ENCODE measurements at regions not wholly inside any gene's neighbourhood (a gene's known extent, or its start where the extent isn't known, plus 50 kb on each side); places are given as distances from the start of the nearest gene placed in this dataset.

GRCh38 chr3:72505539-72506405 is 342.5 kb downstream of the SHQ1 start:
- TF ChIP-seq, protein P1, sequence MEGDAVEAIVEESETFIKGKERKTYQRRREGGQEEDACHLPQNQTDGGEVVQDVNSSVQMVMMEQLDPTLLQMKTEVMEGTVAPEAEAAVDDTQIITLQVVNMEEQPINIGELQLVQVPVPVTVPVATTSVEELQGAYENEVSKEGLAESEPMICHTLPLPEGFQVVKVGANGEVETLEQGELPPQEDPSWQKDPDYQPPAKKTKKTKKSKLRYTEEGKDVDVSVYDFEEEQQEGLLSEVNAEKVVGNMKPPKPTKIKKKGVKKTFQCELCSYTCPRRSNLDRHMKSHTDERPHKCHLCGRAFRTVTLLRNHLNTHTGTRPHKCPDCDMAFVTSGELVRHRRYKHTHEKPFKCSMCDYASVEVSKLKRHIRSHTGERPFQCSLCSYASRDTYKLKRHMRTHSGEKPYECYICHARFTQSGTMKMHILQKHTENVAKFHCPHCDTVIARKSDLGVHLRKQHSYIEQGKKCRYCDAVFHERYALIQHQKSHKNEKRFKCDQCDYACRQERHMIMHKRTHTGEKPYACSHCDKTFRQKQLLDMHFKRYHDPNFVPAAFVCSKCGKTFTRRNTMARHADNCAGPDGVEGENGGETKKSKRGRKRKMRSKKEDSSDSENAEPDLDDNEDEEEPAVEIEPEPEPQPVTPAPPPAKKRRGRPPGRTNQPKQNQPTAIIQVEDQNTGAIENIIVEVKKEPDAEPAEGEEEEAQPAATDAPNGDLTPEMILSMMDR (IDR thresholded peaks at IDR 0.05) = no peak
- no peak for TF ChIP-seq POLR2A (IDR thresholded peaks at IDR 0.05)

Data from right lobe of liver (tissue), 4 donors.